ENCODE measurements at regions not wholly inside any gene's neighbourhood (a gene's known extent, or its start where the extent isn't known, plus 50 kb on each side); places are given as distances from the start of the nearest gene placed in this dataset.

GRCh38 chr12:39032448-39032847 lies 127.1 kb upstream of the CPNE8 start:
- 25% methylated on average over 2 of the region's 2 CpGs for WGBS (ENCODE audit: low lambda C conversion rate)
- H3K27me3 ChIP-seq (ENCODE audit: insufficient read depth): no peaks in the 10 kb centered on the region
- no peaks in the 10 kb centered on the region for H3F3A ChIP-seq (replicated peaks; ENCODE audit: insufficient read depth)
- H3K79me2 ChIP-seq (ENCODE audit: insufficient read depth): no peaks in the 10 kb centered on the region
- no peak overlapping the region for H2AFZ ChIP-seq (ENCODE audit: low read depth)
- H3K9ac ChIP-seq: no peak overlapping the region
- ChIA-PET CTCF (interaction anchor here (1.0 kb wide), 1 partner anchor 9 kb away, joined by 4 read pairs; no protein-coding TSS in a partner anchor), POLR2A (no interaction called here)
- no peak overlapping the region for H3K4me2 ChIP-seq
- DNase-seq: no peak
- no peaks in the 10 kb centered on the region for H3K9me3 ChIP-seq
- H4K20me1 ChIP-seq (ENCODE audit: insufficient read depth): no peaks in the 10 kb centered on the region
- TF ChIP-seq TEAD4 (IDR thresholded peaks at IDR 0.05; ENCODE audit: borderline replicate concordance, insufficient read depth) (no peak), PBX3 (IDR thresholded peaks at IDR 0.05) (no peak), CHD2 (IDR thresholded peaks at IDR 0.05; ENCODE audit: low read length, partially characterized antibody) (no peak)
- no peaks in the 10 kb centered on the region; a peak in 1 of 4 replicates for H3K4me1 ChIP-seq (ENCODE audit: control insufficient read depth in 1 of 2, insufficient read depth in 2 of 2, low read depth in 1 of 2, low read length in 1 of 2)
- H3K27ac ChIP-seq (ENCODE audit: low read depth in 2 of 2, low read length in 1 of 2): no peak overlapping the region; a peak in 1 of 4 replicates
- no peak overlapping the region for H3K4me3 ChIP-seq (ENCODE audit: low read depth in 2 of 2, low read length in 1 of 2)
- no peaks in the 10 kb centered on the region for H3K9me2 ChIP-seq
- H3K36me3 ChIP-seq (replicated peaks in 1 of 2; ENCODE audit: control insufficient read depth in 1 of 2, insufficient read depth in 2 of 2, low read length in 1 of 2): no peaks in the 10 kb centered on the region

- DNase-seq: no peak
- no peak overlapping the region for H3K4me2 ChIP-seq
Measured at GRCh38 chr12:39032034-39032433, 126.6 kb upstream of the CPNE8 start.

More at GRCh38 chr12:39032034-39032433, 126.6 kb upstream of the CPNE8 start:
- Histone ChIP-seq H3K79me2 (ENCODE audit: insufficient read depth) (no peaks in the 10 kb centered on the region), H3K4me1 (ENCODE audit: control insufficient read depth in 1 of 2, insufficient read depth in 2 of 2, low read depth in 1 of 2, low read length in 1 of 2) (no peaks in the 10 kb centered on the region; a peak in 1 of 4 replicates), H3K36me3 (replicated peaks in 1 of 2; ENCODE audit: control insufficient read depth in 1 of 2, insufficient read depth in 2 of 2, low read length in 1 of 2) (no peaks in the 10 kb centered on the region), H3K9ac (no peak overlapping the region), H3K9me2 (no peaks in the 10 kb centered on the region), H3K27ac (ENCODE audit: low read depth in 2 of 2, low read length in 1 of 2) (no peak overlapping the region; a peak in 1 of 4 replicates), H3K27me3 (ENCODE audit: insufficient read depth) (no peaks in the 10 kb centered on the region), H3K4me3 (ENCODE audit: low read depth in 2 of 2, low read length in 1 of 2) (no peak overlapping the region), H2AFZ (ENCODE audit: low read depth) (no peak overlapping the region), H3K9me3 (no peaks in the 10 kb centered on the region), H4K20me1 (ENCODE audit: insufficient read depth) (no peaks in the 10 kb centered on the region), H3F3A (replicated peaks; ENCODE audit: insufficient read depth) (no peaks in the 10 kb centered on the region)
- ChIA-PET CTCF (interaction anchor here (0.7 to 1.5 kb wide), 3 partner anchors 9 to 21 kb away, joined by 3 to 4 read pairs (median 4); no protein-coding TSS in a partner anchor), POLR2A (interaction anchor here (0.9 kb wide), 1 partner anchor 10 kb away, joined by 3 read pairs; no protein-coding TSS in a partner anchor)
- TF ChIP-seq USF1 (IDR thresholded peaks at IDR 0.05; ENCODE audit: borderline replicate concordance, low read depth) (no peak), CTCF (IDR thresholded peaks at IDR 0.05) (no peak), EZH2phosphoT487 (IDR thresholded peaks at IDR 0.05; ENCODE audit: borderline replicate concordance, low read depth) (no peak), REST (IDR thresholded peaks at IDR 0.05; ENCODE audit: low read depth, low read length) (no peak), YY1 (IDR thresholded peaks at IDR 0.05; ENCODE audit: low read depth) (no peak), GATA2 (CRISPR knock-in tag; IDR thresholded peaks at IDR 0.05) (no peak), JUND (IDR thresholded peaks at IDR 0.05) (no peak), PBX3 (IDR thresholded peaks at IDR 0.05) (no peak), SIN3A (IDR thresholded peaks at IDR 0.05; ENCODE audit: borderline replicate concordance, low read depth, low read length) (no peak), GABPA (IDR thresholded peaks at IDR 0.05; ENCODE audit: low read depth) (no peak), TEAD4 (IDR thresholded peaks at IDR 0.05; ENCODE audit: borderline replicate concordance, insufficient read depth) (no peak), POLR2AphosphoS5 (IDR thresholded peaks at IDR 0.05; ENCODE audit: low read depth, low read length) (no peak), FOXJ3 (CRISPR knock-in tag; IDR thresholded peaks at IDR 0.05) (no peak), RAD21 (IDR thresholded peaks at IDR 0.05; ENCODE audit: low read length) (no peak), TAF1 (IDR thresholded peaks at IDR 0.05; ENCODE audit: borderline replicate concordance, low read depth, low read length) (no peak), ELF1 (IDR thresholded peaks at IDR 0.05) (no peak), RXRA (IDR thresholded peaks at IDR 0.05; ENCODE audit: borderline replicate concordance, low read depth) (no peak), NRF1 (IDR thresholded peaks at IDR 0.05; ENCODE audit: low read depth, low read length) (no peak), FOXM1 (IDR thresholded peaks at IDR 0.05; ENCODE audit: low read depth) (no peak)

All from SK-N-SH (cell line).